ENCODE measurements at regions not wholly inside any gene's neighbourhood (a gene's known extent, or its start where the extent isn't known, plus 50 kb on each side); places are given as distances from the start of the nearest gene placed in this dataset.
"Not testable (repeated sequence)": the region's sequence is repeated elsewhere in the genome, so short reads cannot be mapped to it uniquely, and the experiment has no call there.

- not testable (repeated sequence) for TF ChIP-seq CTCF (IDR thresholded peaks at IDR 0.05 in 8 of 11, conservative IDR thresholded peaks at IDR 0.05 in 3 of 11); POLR2A (IDR thresholded peaks at IDR 0.05)
These were observed 127.0 kb upstream of the METTL14 start for GRCh38 chr4:118558188-118558587.

Measured in spleen (tissue), 7 donors.